HCT116 (cell line): ENCODE measurements at regions not wholly inside any gene's neighbourhood (a gene's known extent, or its start where the extent isn't known, plus 50 kb on each side); places are given as distances from the start of the nearest gene placed in this dataset.

Source experiments
- ATAC-seq: fragments of 200-7000 bp; cut with Tn5 transposase; 2 replicates; pipeline ENCODE4 v1.9.1; 2020; ENCODE audit warnings: mild to moderate bottlenecking, moderate library complexity
- BruUV-seq: library from RNA; stranded (reverse); fragments of 400-500 nt; replicated peaks from 2 replicates; lab custom pipeline; 2021; lab: Mats Ljungman, UMichigan
- CTCF ChIA-PET: fragments of 300-600 bp; sonication (Branson Sonifier 250); formaldehyde crosslinking; loops from one replicate; lab custom pipeline; 2021; ENCODE audit warnings: antibody characterized with exemption; lab: Charles Lee
- POLR2A ChIA-PET: fragments of 300-600, 350-600 bp; sonication (Branson Sonifier 250); formaldehyde crosslinking; loops from one replicate; lab custom pipeline; 2021; ENCODE audit warnings: antibody characterized with exemption; lab: Charles Lee
- RAD21 ChIA-PET, 2 experiments: fragments of 300-600 bp; sonication (Branson Sonifier 250); formaldehyde crosslinking; loops; one replicate each; lab custom pipeline; 2023; ENCODE audit warnings: low total read pairs in 2 of 2; ENCODE audit not compliant: uncharacterized antibody in 2 of 2, unreplicated experiment in 2 of 2, low non-redundant PET in 1 of 2; lab: Charles Lee
- DNase-seq: peaks from one replicate; pipeline ENCODE4 v3.0.0-alpha.2; 2010; ENCODE audit warnings: low read depth, low spot score
- H2AFZ ChIP-seq: fragments of 200-600 bp; shearing (Covaris generic), sonication (generic); 2 replicates; pipeline ENCODE4 v1.6.1; 2017; ENCODE audit warnings: low read depth, mixed run types, mixed read lengths, antibody characterized with exemption, low read length; ENCODE audit not compliant: poor library complexity, severe bottlenecking
- H3K27ac ChIP-seq: 2 replicates; pipeline ENCODE4 v1.5.1; 2012; ENCODE audit warnings: low read depth, low read length
- H3K27me3 ChIP-seq: fragments of 200-600 bp; sonication (generic); 2 replicates; pipeline ENCODE4 v1.6.1; 2016; ENCODE audit warnings: mixed run types, low read length, mixed read lengths; ENCODE audit not compliant: insufficient read depth
- H3K36me3 ChIP-seq, 2 experiments: fragments of 200-500 bp in 1 of 2; fragments of 200-600 bp in 1 of 2; sonication (Bioruptor generic) in 1 of 2; sonication (generic) in 1 of 2; 2 replicates each; pipeline versions ENCODE4 v1.5.1 to v1.6.1; 2014 to 2016; ENCODE audit warnings: low read length in 2 of 2, inconsistent platforms in 1 of 2, mixed read lengths in 1 of 2, mixed run types in 1 of 2; ENCODE audit not compliant: insufficient read depth in 2 of 2, control insufficient read depth in 1 of 2
- H3K4me1 ChIP-seq, 2 experiments: fragments of 200-600 bp in 1 of 2; sonication (generic) in 1 of 2; 2 replicates each; pipeline versions ENCODE4 v1.5.1 to v1.6.1; 2012 to 2017; ENCODE audit warnings: low read length in 2 of 2, inconsistent platforms in 1 of 2, mild to moderate bottlenecking in 1 of 2, mixed read lengths in 1 of 2, mixed run types in 1 of 2, moderate library complexity in 1 of 2; ENCODE audit not compliant: insufficient read depth in 2 of 2, control insufficient read depth in 1 of 2
- H3K4me2 ChIP-seq: fragments of 200-600 bp; sonication (generic); 2 replicates; pipeline ENCODE4 v1.6.1; 2017; ENCODE audit warnings: mixed run types, low read length, mixed read lengths
- H3K4me3 ChIP-seq, 2 experiments: fragments of 200-600 bp in 1 of 2; sonication (generic) in 1 of 2; replicated peaks in 1 of 2; 2 replicates each; pipeline ENCODE4 v1.5.1; 2011 to 2016; ENCODE audit warnings: low read length in 2 of 2, control low read depth in 1 of 2, low read depth in 1 of 2, mild to moderate bottlenecking in 1 of 2, mixed read lengths in 1 of 2, mixed run types in 1 of 2
- H3K79me2 ChIP-seq: fragments of 200-600 bp; sonication (generic); 2 replicates; pipeline ENCODE4 v1.6.1; 2017; ENCODE audit warnings: mild to moderate bottlenecking, mixed run types, low read length, moderate library complexity, mixed read lengths; ENCODE audit not compliant: insufficient read depth
- H3K9ac ChIP-seq: fragments of 200-600 bp; sonication (generic); 2 replicates; pipeline ENCODE4 v1.6.1; 2016; ENCODE audit warnings: low read length, mixed read lengths
- H3K9me2 ChIP-seq: fragments of 200-600 bp; sonication (generic), shearing (Covaris generic); 2 replicates; pipeline ENCODE4 v1.6.1; 2017; ENCODE audit warnings: mixed run types, mild to moderate bottlenecking, moderate library complexity; ENCODE audit not compliant: insufficient read depth
- H3K9me3 ChIP-seq, 2 experiments: fragments of 200-500 bp in 1 of 2; fragments of 200-600 bp in 1 of 2; sonication (Bioruptor generic) in 1 of 2; sonication (generic) in 1 of 2; 2 replicates each; pipeline ENCODE4 v1.6.1; 2014 to 2017; ENCODE audit warnings: low read length in 2 of 2, mixed read lengths in 2 of 2, inconsistent platforms in 1 of 2, low read depth in 1 of 2, mild to moderate bottlenecking in 1 of 2, mixed run types in 1 of 2, moderate library complexity in 1 of 2; ENCODE audit not compliant: control insufficient read depth in 1 of 2, insufficient read depth in 1 of 2
- H4K20me1 ChIP-seq: fragments of 200-600 bp; sonication (generic), shearing (Covaris generic); 2 replicates; pipeline ENCODE4 v1.6.1; 2017; ENCODE audit warnings: mixed run types, mild to moderate bottlenecking, moderate library complexity; ENCODE audit not compliant: insufficient read depth
- CBX3 ChIP-seq: IDR thresholded peaks from 2 replicates; pipeline ENCODE4 v1.6.1; 2012; ENCODE audit warnings: low read depth
- CEBPB ChIP-seq: IDR thresholded peaks from 2 replicates; pipeline ENCODE4 v1.6.1; 2012; ENCODE audit warnings: low read depth
- CTCF ChIP-seq, 3 experiments: fragments of 200-600 bp in 1 of 3; sonication (generic) in 1 of 3; IDR thresholded peaks in 2 of 3; conservative IDR thresholded peaks in 1 of 3; 2 replicates each; pipeline ENCODE4 v1.5.1; 2012 to 2017; ENCODE audit warnings: low read depth in 2 of 3, low read length in 2 of 3, antibody characterized with exemption in 1 of 3, borderline replicate concordance in 1 of 3, control low read depth in 1 of 3, mild to moderate bottlenecking in 1 of 3, mixed read lengths in 1 of 3, mixed run types in 1 of 3, moderate library complexity in 1 of 3; ENCODE audit not compliant: insufficient read depth in 1 of 3
- EGR1 ChIP-seq: IDR thresholded peaks from 2 replicates; pipeline ENCODE4 v1.6.1; 2012; ENCODE audit warnings: low read depth
- EZH2 ChIP-seq: fragments of 200-600 bp; sonication (generic); IDR thresholded peaks from 2 replicates; pipeline ENCODE4 v1.6.1; 2017; ENCODE audit warnings: antibody characterized with exemption, mixed run types
- EZH2phosphoT487 ChIP-seq: fragments of 200-600 bp; IDR thresholded peaks from 2 replicates; pipeline ENCODE4 v1.6.1; 2018; ENCODE audit warnings: antibody characterized with exemption, borderline replicate concordance
- POLR2A ChIP-seq: IDR thresholded peaks from 2 replicates; pipeline ENCODE4 v1.7.0; 2011; ENCODE audit warnings: borderline replicate concordance; ENCODE audit not compliant: insufficient read depth, insufficient read length; ENCODE audit errors: extremely low read depth
- POLR2AphosphoS5 ChIP-seq: IDR thresholded peaks from 2 replicates; pipeline ENCODE4 v1.6.1; 2011; ENCODE audit warnings: mild to moderate bottlenecking, low read depth, low read length, moderate library complexity
- RAD21 ChIP-seq: IDR thresholded peaks from 2 replicates; pipeline ENCODE4 v1.6.1; 2012; ENCODE audit warnings: low read depth, mild to moderate bottlenecking
- SIN3A ChIP-seq: IDR thresholded peaks from 2 replicates; pipeline ENCODE4 v1.6.1; 2012; ENCODE audit warnings: low read depth
- SP1 ChIP-seq: IDR thresholded peaks from 2 replicates; pipeline ENCODE4 v1.6.1; 2012; ENCODE audit warnings: low read depth
- SRF ChIP-seq: IDR thresholded peaks from 2 replicates; pipeline ENCODE4 v1.6.1; 2012; ENCODE audit warnings: low read depth
- TCF7L2 ChIP-seq: IDR thresholded peaks from 2 replicates; pipeline ENCODE4 v1.7.0; 2011; ENCODE audit warnings: borderline replicate concordance, inconsistent platforms; ENCODE audit not compliant: insufficient read depth, insufficient read length; ENCODE audit errors: extremely low read depth
- ZFX ChIP-seq: fragments of 450-650 bp; IDR thresholded peaks from 2 replicates; pipeline ENCODE4 v1.6.1; 2017
- ZNF274 ChIP-seq: fragments of 200-500 bp; sonication (Bioruptor generic); IDR thresholded peaks from 2 replicates; pipeline ENCODE4 v1.6.1; 2014; ENCODE audit warnings: mild to moderate bottlenecking, low read depth, low read length, inconsistent platforms
- intact Hi-C: fragments of 100-400 bp; cut with micrococcal nuclease; formaldehyde crosslinking; loops from 2 replicates; pipeline ENCODE4 v1.10.0; 2022
- TF ChIP-seq, protein P1 (sequence below): IDR thresholded peaks from 2 replicates; pipeline ENCODE4 v1.6.1; 2012

- ChIA-PET POLR2A (no interaction called here), CTCF (interaction anchor here (1.0 to 1.5 kb wide), 4 partner anchors 12 to 413 kb away, joined by 3 to 4 read pairs (median 4); no protein-coding TSS in a partner anchor)
Observed at GRCh38 chr2:138373993-138374408, 127.6 kb upstream of the SPOPL start.

More at GRCh38 chr2:138373993-138374408, 127.6 kb upstream of the SPOPL start:
- TF ChIP-seq ZFX, result no peak
- TF ChIP-seq CTCF (IDR thresholded peaks at IDR 0.05 in 2 of 3, conservative IDR thresholded peaks at IDR 0.05 in 1 of 3; ENCODE audit: borderline replicate concordance in 1 of 3, insufficient read depth in 1 of 3, low read depth in 2 of 3, low read length in 2 of 3), result peak; percentile 63 to 84 (median 78)
- no peak for TF ChIP-seq ZNF274
- no peak for TF ChIP-seq SIN3A
- no peak for TF ChIP-seq EGR1
- no peak for TF ChIP-seq POLR2AphosphoS5
- no peak for TF ChIP-seq CBX3
- TF ChIP-seq SRF, result no peak
- TF ChIP-seq POLR2A, result no peak
- TF ChIP-seq, protein P1, sequence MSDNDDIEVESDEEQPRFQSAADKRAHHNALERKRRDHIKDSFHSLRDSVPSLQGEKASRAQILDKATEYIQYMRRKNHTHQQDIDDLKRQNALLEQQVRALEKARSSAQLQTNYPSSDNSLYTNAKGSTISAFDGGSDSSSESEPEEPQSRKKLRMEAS, result no peak
- TF ChIP-seq RAD21, result peak; percentile 78
- TF ChIP-seq EZH2, result no peak
- no peak for TF ChIP-seq EZH2phosphoT487
- no peak for TF ChIP-seq TCF7L2
- TF ChIP-seq SP1, result no peak
- TF ChIP-seq CEBPB, result no peak
- Histone ChIP-seq H3K4me3 (no peak overlapping the region), H3K4me2 (no peak overlapping the region), H3K9me3 (no peaks in the 10 kb centered on the region), H3K36me3 (no peaks in the 10 kb centered on the region), H4K20me1 (no peaks in the 10 kb centered on the region), H3K4me1 (no peaks in the 10 kb centered on the region), H3K79me2 (no peaks in the 10 kb centered on the region), H3K9me2 (no peaks in the 10 kb centered on the region), H3K9ac (no peak overlapping the region), H2AFZ (no peak overlapping the region), H3K27ac (no peak overlapping the region), H3K27me3 (no peaks in the 10 kb centered on the region)
- DNase-seq, result peak; percentile 27
- intact Hi-C loops, result loop anchor here (2.0 to 10.0 kb wide), 2 partner anchors 427 to 451 kb away; no protein-coding TSS in a partner anchor
- RAD21 ChIA-PET, result no interaction called here
- ATAC-seq, result peak; percentile 57; the same call in 1 of the 2 replicates
- BruUV-seq, result no TSS peak
